Right renal pelvis (tissue), 4 donors: ENCODE measurements at regions not wholly inside any gene's neighbourhood (a gene's known extent, or its start where the extent isn't known, plus 50 kb on each side); places are given as distances from the start of the nearest gene placed in this dataset.
"Not testable (repeated sequence)": the region's sequence is repeated elsewhere in the genome, so short reads cannot be mapped to it uniquely, and the experiment has no call there.

Source experiments
- DNase-seq, 4 donors: peaks; one replicate each; pipeline ENCODE4 v3.0.0-alpha.2; 2013; ENCODE audit warnings: low read depth in 4 of 4, low spot score in 3 of 4, missing footprints in 1 of 4

DNA sequence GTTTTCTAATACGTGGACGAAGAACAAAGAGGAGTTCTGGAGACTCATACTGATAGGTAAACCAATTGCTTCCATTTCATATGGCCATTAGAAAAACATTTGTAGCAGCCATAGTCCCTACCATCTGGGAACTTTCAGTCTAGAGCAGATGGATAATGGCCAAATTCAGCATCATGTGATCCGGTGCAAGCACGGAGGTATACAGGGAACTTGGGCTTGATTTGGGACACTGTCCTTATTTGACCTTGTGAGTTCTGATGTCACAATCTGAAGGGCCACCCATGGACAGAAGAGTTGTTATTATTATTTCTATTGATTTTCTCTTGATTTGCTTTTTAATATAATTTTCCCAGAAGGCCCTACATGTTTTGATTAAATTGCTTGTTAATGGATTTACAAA, 154.6 kb upstream of the ZNF267 start:
- DNase-seq, result no peak

DNA sequence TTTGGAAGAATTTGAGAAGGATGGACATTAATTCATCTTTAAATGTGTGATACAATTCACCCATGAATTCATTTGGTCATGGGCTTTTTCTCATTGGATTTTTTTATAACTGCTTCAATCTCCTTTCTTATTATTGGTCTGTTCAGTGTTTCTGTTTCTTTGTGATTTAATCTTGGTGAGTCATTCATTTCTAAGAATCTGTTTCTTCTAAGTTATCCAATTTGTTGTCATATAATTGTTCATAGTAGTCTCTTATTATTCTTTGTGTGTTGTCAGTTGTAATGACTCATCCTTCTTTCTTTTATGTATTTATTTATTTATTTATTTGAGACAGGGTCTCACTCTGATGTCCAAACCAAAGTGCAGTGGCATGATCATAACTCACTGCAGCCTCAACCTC, 146.1 kb upstream of the ZNF267 start:
- no peak for DNase-seq

DNA sequence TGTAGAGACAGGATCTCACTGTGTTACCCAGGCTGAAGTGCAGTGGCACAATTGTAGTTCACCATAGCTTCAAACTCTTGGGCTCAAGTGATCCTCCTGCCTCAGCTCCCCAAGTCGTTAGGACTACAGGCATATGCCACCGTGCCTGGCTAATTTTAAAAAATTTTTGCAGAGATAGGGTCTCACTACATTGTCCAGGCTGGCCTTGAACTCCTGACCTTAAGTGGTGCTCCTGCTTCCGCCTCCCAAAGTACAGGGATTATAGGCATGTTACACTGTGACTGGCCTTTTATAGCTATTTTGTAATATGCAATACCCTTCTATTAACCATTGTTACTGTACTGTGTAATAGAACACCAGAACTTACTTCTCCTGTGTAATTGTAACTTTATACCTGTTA, 139.3 kb upstream of the ZNF267 start:
- DNase-seq, result no peak

- DNase-seq, result not testable (repeated sequence)
Measured at GRCh38 chr16:31745098-31745497, 128.5 kb upstream of the ZNF267 start.

GRCh38 chr16:31745900-31746299, 127.7 kb upstream of the ZNF267 start:
- DNase-seq, result no peak

DNA sequence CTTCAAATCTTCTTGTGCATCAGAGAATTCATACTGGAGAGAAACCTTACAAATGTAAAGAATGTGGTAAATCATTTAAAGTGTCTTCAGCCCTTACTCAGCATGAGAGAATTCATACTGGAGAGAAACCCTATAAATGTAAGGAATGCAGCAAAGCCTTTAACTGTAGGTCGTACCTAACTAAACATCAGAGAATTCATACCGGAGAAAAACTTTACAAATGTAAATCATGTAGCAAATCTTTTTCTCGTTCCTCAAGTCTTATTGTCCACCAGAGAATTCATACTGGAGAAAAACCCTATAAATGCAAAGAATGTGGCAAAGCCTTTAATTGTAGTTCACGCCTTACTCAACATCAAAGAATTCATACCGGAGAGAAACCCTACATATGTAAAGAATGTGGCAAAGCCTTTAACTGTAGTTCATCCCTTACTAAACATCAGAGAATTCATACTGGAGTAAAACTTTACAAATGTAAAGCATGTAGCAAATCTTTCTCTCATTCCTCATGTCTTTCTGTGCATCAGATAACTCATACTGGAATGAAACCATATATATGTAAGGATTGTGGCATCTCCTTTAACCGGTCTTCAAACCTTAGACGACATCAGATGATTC, 118.5 kb upstream of the ZNF267 start:
- DNase-seq, result no peak

- no peak for DNase-seq
Measured at GRCh38 chr16:31764103-31764502, 109.5 kb upstream of the ZNF267 start.

- DNase-seq, result no peak
Measured at GRCh38 chr16:31767267-31767666, 106.3 kb upstream of the ZNF267 start.

- DNase-seq, result no peak
Measured at GRCh38 chr16:31780342-31780741, 93.3 kb upstream of the ZNF267 start.

DNA sequence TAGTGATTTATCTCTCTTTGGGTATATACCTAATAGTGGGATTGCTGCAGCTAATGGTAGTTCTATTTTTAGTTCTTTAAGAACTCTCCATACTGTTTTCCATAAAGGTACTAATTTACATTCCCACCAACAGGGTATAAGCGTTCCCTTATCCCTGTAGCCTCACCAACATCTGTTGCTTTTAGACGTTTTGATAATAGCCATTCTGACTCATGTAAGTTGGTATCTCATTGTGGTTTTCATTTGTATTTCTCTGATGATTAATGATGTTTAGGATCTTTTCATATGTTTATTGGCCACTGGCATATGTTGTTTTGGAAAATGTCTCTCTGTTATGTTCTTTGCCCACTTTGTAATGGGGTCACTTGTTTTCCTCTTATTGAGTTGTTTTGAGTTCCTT, 88.5 kb upstream of the ZNF267 start:
- no peak for DNase-seq

GRCh38 chr16:31807086-31807485, 66.5 kb upstream of the ZNF267 start:
- no peak for DNase-seq

- no peak for DNase-seq
Measured at GRCh38 chr16:31810863-31811262, 62.7 kb upstream of the ZNF267 start.

GRCh38 chr16:31816141-31816540, 57.5 kb upstream of the ZNF267 start:
- DNase-seq, result not testable (repeated sequence)

DNA sequence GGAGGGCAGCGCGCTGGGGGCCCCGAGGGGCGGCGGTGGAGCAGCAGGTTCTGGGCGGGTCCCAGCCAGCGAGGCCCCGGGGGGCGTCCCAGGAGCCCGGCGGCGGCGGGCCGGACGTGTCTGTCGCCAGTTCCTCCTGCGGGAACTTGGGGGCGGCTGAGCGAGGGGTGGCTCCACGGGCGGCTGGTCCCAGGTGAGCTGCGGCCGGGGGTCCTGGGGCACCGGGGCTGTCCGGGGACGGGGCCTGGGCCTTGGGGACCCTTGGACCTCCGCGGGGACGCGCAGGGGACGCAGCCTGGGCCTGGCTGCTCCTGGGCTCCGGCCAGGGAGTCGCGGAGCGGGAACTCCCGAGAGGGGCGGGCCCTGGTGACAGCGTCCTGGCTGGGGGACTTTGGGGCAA, 54.2 kb upstream of the ZNF267 start:
- no peak for DNase-seq

- no peak for DNase-seq
Measured at GRCh38 chr16:31819948-31820347, 53.7 kb upstream of the ZNF267 start.
